DOHH2 (cell line): ENCODE measurements at regions not wholly inside any gene's neighbourhood (a gene's known extent, or its start where the extent isn't known, plus 50 kb on each side); places are given as distances from the start of the nearest gene placed in this dataset.

Experiments
- H3F3A ChIP-seq: fragments of 200-600 bp; sonication (generic), shearing (Covaris generic); 2 replicates; pipeline ENCODE4 v1.6.0; 2016; ENCODE audit warnings: antibody characterized with exemption, mild to moderate bottlenecking; ENCODE audit not compliant: control insufficient read depth, insufficient read depth
- H3K27ac ChIP-seq: fragments of 200-600 bp; sonication (generic); 2 replicates; pipeline ENCODE4 v1.5.1; 2014; ENCODE audit warnings: low read depth, mild to moderate bottlenecking, low read length, moderate library complexity
- H3K27me3 ChIP-seq: fragments of 200-600 bp; sonication (generic); 2 replicates; pipeline ENCODE4 v1.6.1; 2014; ENCODE audit warnings: mild to moderate bottlenecking, low read length, mixed read lengths; ENCODE audit not compliant: control insufficient read depth
- H3K36me3 ChIP-seq: fragments of 200-600 bp; sonication (generic); 2 replicates; pipeline ENCODE4 v1.6.1; 2014; ENCODE audit warnings: mild to moderate bottlenecking, low read length, moderate library complexity, mixed read lengths; ENCODE audit not compliant: control insufficient read depth
- H3K4me1 ChIP-seq: fragments of 200-600 bp; sonication (generic); 2 replicates; pipeline ENCODE4 v1.6.1; 2014; ENCODE audit warnings: mild to moderate bottlenecking, low read length, mixed read lengths; ENCODE audit not compliant: control insufficient read depth
- H3K4me2 ChIP-seq: fragments of 200-600 bp; sonication (generic); 2 replicates; pipeline ENCODE4 v1.6.0; 2014; ENCODE audit warnings: mild to moderate bottlenecking, low read length, moderate library complexity
- H3K4me3 ChIP-seq: fragments of 200-600 bp; sonication (generic); 2 replicates; pipeline ENCODE4 v1.5.1; 2014; ENCODE audit warnings: mild to moderate bottlenecking, low read length, mixed read lengths
- H3K79me2 ChIP-seq: fragments of 200-600 bp; sonication (generic); 2 replicates; pipeline ENCODE4 v1.6.1; 2014; ENCODE audit warnings: mild to moderate bottlenecking, low read length, mixed read lengths; ENCODE audit not compliant: control insufficient read depth
- H3K9me2 ChIP-seq: fragments of 200-600 bp; sonication (generic); replicated peaks from 2 replicates; pipeline ENCODE4 v1.6.1; 2014; ENCODE audit warnings: mild to moderate bottlenecking, low read length, mixed read lengths; ENCODE audit not compliant: control insufficient read depth
- H3K9me3 ChIP-seq: fragments of 200-600 bp; sonication (generic); 2 replicates; pipeline ENCODE4 v1.6.1; 2014; ENCODE audit warnings: antibody characterized with exemption, low read length, mixed read lengths; ENCODE audit not compliant: control insufficient read depth, insufficient read depth
- H4K20me1 ChIP-seq: fragments of 200-600 bp; sonication (generic); 2 replicates; pipeline ENCODE4 v1.6.0; 2014; ENCODE audit warnings: low read depth, mild to moderate bottlenecking, antibody characterized with exemption, low read length, moderate library complexity; ENCODE audit not compliant: control insufficient read depth, insufficient read depth
- CTCF ChIP-seq: fragments of 200-600 bp; sonication (generic); IDR thresholded peaks from one replicate; pipeline ENCODE4 v1.5.1; 2014; ENCODE audit warnings: antibody characterized with exemption, mild to moderate bottlenecking, low read depth, low read length; ENCODE audit not compliant: poor library complexity, severe bottlenecking
- EZH2phosphoT487 ChIP-seq: fragments of 200-600 bp; sonication (generic); IDR thresholded peaks from 2 replicates; pipeline ENCODE4 v1.6.1; 2017; ENCODE audit warnings: borderline replicate concordance, mild to moderate bottlenecking, antibody characterized with exemption, low read length, moderate library complexity, mixed read lengths

GRCh38 chr14:97100306-97100705 is 303.1 kb downstream of the VRK1 start:
- TF ChIP-seq EZH2phosphoT487 (no peak), CTCF (no peak)
- Histone ChIP-seq H3F3A (no peaks in the 10 kb centered on the region), H4K20me1 (no peaks in the 10 kb centered on the region), H3K4me2 (no peak overlapping the region), H3K9me2 (no peaks in the 10 kb centered on the region), H3K4me1 (no peaks in the 10 kb centered on the region), H3K79me2 (no peaks in the 10 kb centered on the region), H3K27me3 (no peaks in the 10 kb centered on the region), H3K9me3 (no peaks in the 10 kb centered on the region), H3K27ac (no peak overlapping the region), H3K36me3 (no peaks in the 10 kb centered on the region), H3K4me3 (no peak overlapping the region)

GRCh38 chr14:97101561-97101960 is 304.4 kb downstream of the VRK1 start:
- TF ChIP-seq CTCF, result no peak
- no peak for TF ChIP-seq EZH2phosphoT487
- no peak overlapping the region for H3K4me2 ChIP-seq
- no peak overlapping the region for H3K27ac ChIP-seq
- H3F3A ChIP-seq, result no peaks in the 10 kb centered on the region
- no peaks in the 10 kb centered on the region for H3K9me3 ChIP-seq
- no peaks in the 10 kb centered on the region for H4K20me1 ChIP-seq
- no peaks in the 10 kb centered on the region for H3K27me3 ChIP-seq
- no peak overlapping the region for H3K4me3 ChIP-seq
- H3K79me2 ChIP-seq, result no peaks in the 10 kb centered on the region
- no peaks in the 10 kb centered on the region for H3K9me2 ChIP-seq
- no peaks in the 10 kb centered on the region for H3K4me1 ChIP-seq
- H3K36me3 ChIP-seq, result no peaks in the 10 kb centered on the region

GRCh38 chr14:97104029-97104428 is 306.8 kb downstream of the VRK1 start:
- Histone ChIP-seq H3K4me3 (no peak overlapping the region), H3K4me2 (no peak overlapping the region), H3K79me2 (no peaks in the 10 kb centered on the region), H4K20me1 (no peaks in the 10 kb centered on the region), H3K9me3 (no peaks in the 10 kb centered on the region), H3K27ac (no peak overlapping the region), H3F3A (no peaks in the 10 kb centered on the region), H3K36me3 (no peaks in the 10 kb centered on the region), H3K4me1 (no peaks in the 10 kb centered on the region), H3K27me3 (no peaks in the 10 kb centered on the region), H3K9me2 (no peaks in the 10 kb centered on the region)
- no peak for TF ChIP-seq CTCF
- no peak for TF ChIP-seq EZH2phosphoT487

- Histone ChIP-seq H3K9me2 (no peaks in the 10 kb centered on the region), H3K4me3 (no peak overlapping the region), H4K20me1 (no peaks in the 10 kb centered on the region), H3F3A (no peaks in the 10 kb centered on the region), H3K27me3 (no peaks in the 10 kb centered on the region), H3K4me1 (no peaks in the 10 kb centered on the region), H3K9me3 (no peaks in the 10 kb centered on the region), H3K27ac (no peak overlapping the region), H3K4me2 (no peak overlapping the region), H3K36me3 (no peaks in the 10 kb centered on the region), H3K79me2 (no peaks in the 10 kb centered on the region)
- TF ChIP-seq EZH2phosphoT487 (no peak), CTCF (no peak)
Measured at GRCh38 chr14:97106166-97106565, 309.0 kb downstream of the VRK1 start.
